Lung microvascular endothelial cell (primary cell): ENCODE measurements at regions not wholly inside any gene's neighbourhood (a gene's known extent, or its start where the extent isn't known, plus 50 kb on each side); places are given as distances from the start of the nearest gene placed in this dataset.

Experiments used
- DNase-seq, 2 donors: peaks; one replicate each; pipeline versions ENCODE4 v3.0.0 to v3.0.0-alpha.2; 2010; ENCODE audit warnings: low read depth in 2 of 2

GRCh38 chr14:104462651-104463630, 116.6 kb upstream of the C14orf180 start:
- DNase-seq: no peak

- DNase-seq: no peak
Measured at GRCh38 chr14:104464907-104465306, 114.7 kb upstream of the C14orf180 start.

- DNase-seq: no peak
Measured at GRCh38 chr14:104465482-104466390, 113.8 kb upstream of the C14orf180 start.

- no peak for DNase-seq
Measured at GRCh38 chr14:104467236-104467635, 112.3 kb upstream of the C14orf180 start.

- no peak for DNase-seq
Measured at GRCh38 chr14:104467641-104468040, 111.9 kb upstream of the C14orf180 start.

GRCh38 chr14:104469591-104469990, 110.0 kb upstream of the C14orf180 start:
- DNase-seq: no peak

- no peak for DNase-seq
Measured at GRCh38 chr14:104470588-104470987, 109.0 kb upstream of the C14orf180 start.

GRCh38 chr14:104471114-104471513, 108.5 kb upstream of the C14orf180 start:
- DNase-seq: no peak

GRCh38 chr14:104472073-104472472, 107.5 kb upstream of the C14orf180 start:
- no peak for DNase-seq

- no peak for DNase-seq
Measured at GRCh38 chr14:104472536-104473243, 106.9 kb upstream of the C14orf180 start.

- no peak for DNase-seq
Measured at GRCh38 chr14:104473244-104473565, 106.4 kb upstream of the C14orf180 start.

GRCh38 chr14:104473649-104474494, 105.7 kb upstream of the C14orf180 start:
- DNase-seq: no peak

- no peak for DNase-seq
Measured at GRCh38 chr14:104474495-104475213, 104.9 kb upstream of the C14orf180 start.

GRCh38 chr14:104475256-104475655, 104.3 kb upstream of the C14orf180 start:
- no peak for DNase-seq

GRCh38 chr14:104475802-104476201, 103.8 kb upstream of the C14orf180 start:
- no peak for DNase-seq

GRCh38 chr14:104476437-104476836, 103.1 kb upstream of the C14orf180 start:
- DNase-seq: no peak

- no peak for DNase-seq
Measured at GRCh38 chr14:104477117-104477623, 102.4 kb upstream of the C14orf180 start.

GRCh38 chr14:104477666-104478380, 101.7 kb upstream of the C14orf180 start:
- no peak for DNase-seq

GRCh38 chr14:104478656-104479055, 100.9 kb upstream of the C14orf180 start:
- no peak for DNase-seq
